ENCODE measurements at regions not wholly inside any gene's neighbourhood (a gene's known extent, or its start where the extent isn't known, plus 50 kb on each side); places are given as distances from the start of the nearest gene placed in this dataset.

GRCh38 chr18:35778850-35779627 is 193.4 kb upstream of the RMP24 start:
- no peaks in the 10 kb centered on the region for H3K9me3 Mint-ChIP-seq
- H3K27ac Mint-ChIP-seq = no peak overlapping the region
- TF ChIP-seq, protein P1, sequence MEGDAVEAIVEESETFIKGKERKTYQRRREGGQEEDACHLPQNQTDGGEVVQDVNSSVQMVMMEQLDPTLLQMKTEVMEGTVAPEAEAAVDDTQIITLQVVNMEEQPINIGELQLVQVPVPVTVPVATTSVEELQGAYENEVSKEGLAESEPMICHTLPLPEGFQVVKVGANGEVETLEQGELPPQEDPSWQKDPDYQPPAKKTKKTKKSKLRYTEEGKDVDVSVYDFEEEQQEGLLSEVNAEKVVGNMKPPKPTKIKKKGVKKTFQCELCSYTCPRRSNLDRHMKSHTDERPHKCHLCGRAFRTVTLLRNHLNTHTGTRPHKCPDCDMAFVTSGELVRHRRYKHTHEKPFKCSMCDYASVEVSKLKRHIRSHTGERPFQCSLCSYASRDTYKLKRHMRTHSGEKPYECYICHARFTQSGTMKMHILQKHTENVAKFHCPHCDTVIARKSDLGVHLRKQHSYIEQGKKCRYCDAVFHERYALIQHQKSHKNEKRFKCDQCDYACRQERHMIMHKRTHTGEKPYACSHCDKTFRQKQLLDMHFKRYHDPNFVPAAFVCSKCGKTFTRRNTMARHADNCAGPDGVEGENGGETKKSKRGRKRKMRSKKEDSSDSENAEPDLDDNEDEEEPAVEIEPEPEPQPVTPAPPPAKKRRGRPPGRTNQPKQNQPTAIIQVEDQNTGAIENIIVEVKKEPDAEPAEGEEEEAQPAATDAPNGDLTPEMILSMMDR (IDR thresholded peaks at IDR 0.05) = no peak
- H3K4me1 Mint-ChIP-seq (ENCODE audit: low read depth) = peaks cover 7% of the 10 kb centered on the region; the same call in 1 of the 2 replicates
- no peak for DNase-seq
- H3K27me3 Mint-ChIP-seq (ENCODE audit: insufficient read depth) = peaks cover 13% of the 10 kb centered on the region
- H3K36me3 Mint-ChIP-seq (ENCODE audit: low read depth) = no peaks in the 10 kb centered on the region
- H3K4me3 Mint-ChIP-seq = no peak overlapping the region

GRCh38 chr18:35780937-35781336 is 191.5 kb upstream of the RMP24 start:
- Mint-ChIP-seq H3K9me3 (no peaks in the 10 kb centered on the region), H3K4me3 (no peak overlapping the region)
- TF ChIP-seq, protein P1 (IDR thresholded peaks at IDR 0.05) = no peak

DNA sequence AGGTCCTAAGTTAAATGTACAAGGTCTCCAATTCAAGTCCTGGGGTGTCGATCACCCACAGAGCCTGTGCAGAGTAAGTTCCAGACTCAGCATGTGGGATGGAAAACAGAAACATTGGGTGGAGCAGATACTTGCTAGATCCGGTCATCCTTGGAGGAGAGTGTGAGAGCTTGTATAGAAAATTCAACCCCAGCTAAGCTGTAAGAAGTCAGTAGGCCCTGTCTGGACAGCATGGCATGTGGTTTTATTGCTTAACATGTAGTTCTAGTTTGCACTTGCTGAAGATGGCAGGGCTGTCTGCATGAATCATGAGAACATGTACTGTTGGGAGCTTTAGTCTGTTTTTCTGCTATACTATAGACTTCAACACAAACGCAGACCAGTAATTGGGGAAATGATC is 189.6 kb upstream of the RMP24 start:
- H3K4me1 Mint-ChIP-seq (ENCODE audit: low read depth) = no peaks in the 10 kb centered on the region
- TF ChIP-seq, protein P1 (IDR thresholded peaks at IDR 0.05) = no peak
- no peak overlapping the region for H3K27ac Mint-ChIP-seq
- H3K36me3 Mint-ChIP-seq (ENCODE audit: low read depth) = no peaks in the 10 kb centered on the region
- no peak for DNase-seq
- peaks cover 17% of the 10 kb centered on the region for H3K27me3 Mint-ChIP-seq (ENCODE audit: insufficient read depth)
- H3K9me3 Mint-ChIP-seq = no peaks in the 10 kb centered on the region
- no peak overlapping the region for H3K4me3 Mint-ChIP-seq

More at GRCh38 chr18:35780937-35781336, 191.5 kb upstream of the RMP24 start:
- H3K27me3 Mint-ChIP-seq (ENCODE audit: insufficient read depth) = peaks cover 14% of the 10 kb centered on the region
- DNase-seq = no peak
- H3K4me1 Mint-ChIP-seq (ENCODE audit: low read depth) = peaks cover 7% of the 10 kb centered on the region; the same call in 1 of the 2 replicates
- no peak overlapping the region for H3K27ac Mint-ChIP-seq
- H3K36me3 Mint-ChIP-seq (ENCODE audit: low read depth) = no peaks in the 10 kb centered on the region

GRCh38 chr18:35786365-35787042 is 186.0 kb upstream of the RMP24 start:
- TF ChIP-seq, protein P1 (IDR thresholded peaks at IDR 0.05) = no peak
- Mint-ChIP-seq H3K9me3 (no peaks in the 10 kb centered on the region), H3K27ac (no peak overlapping the region), H3K27me3 (ENCODE audit: insufficient read depth) (peaks cover 6% of the 10 kb centered on the region), H3K4me1 (ENCODE audit: low read depth) (no peaks in the 10 kb centered on the region), H3K4me3 (no peak overlapping the region), H3K36me3 (ENCODE audit: low read depth) (no peaks in the 10 kb centered on the region)
- no peak for DNase-seq

DNA sequence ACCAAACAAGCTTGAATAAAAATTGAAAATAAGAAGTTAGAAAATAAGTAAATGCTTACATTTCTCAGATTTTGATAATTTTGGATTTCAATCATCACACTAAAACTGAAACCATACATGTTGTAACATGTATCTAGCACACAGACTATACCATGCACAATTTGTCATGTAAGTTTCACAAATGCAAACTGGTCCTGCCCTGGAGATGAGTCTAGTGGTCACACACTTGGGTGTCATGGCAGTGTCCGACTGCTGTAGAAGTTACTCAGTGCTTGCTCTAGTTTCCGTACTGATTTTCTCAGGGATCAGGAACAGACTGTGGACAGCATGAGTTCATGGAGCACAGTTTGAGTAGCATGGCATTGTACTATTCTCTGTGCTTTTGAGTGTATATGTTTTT is 182.9 kb upstream of the RMP24 start:
- no peaks in the 10 kb centered on the region for H3K36me3 Mint-ChIP-seq (ENCODE audit: low read depth)
- no peaks in the 10 kb centered on the region for H3K9me3 Mint-ChIP-seq
- DNase-seq = no peak
- H3K4me1 Mint-ChIP-seq (ENCODE audit: low read depth) = no peaks in the 10 kb centered on the region
- TF ChIP-seq, protein P1 (IDR thresholded peaks at IDR 0.05) = no peak
- no peak overlapping the region for H3K27ac Mint-ChIP-seq
- no peak overlapping the region for H3K4me3 Mint-ChIP-seq
- H3K27me3 Mint-ChIP-seq (ENCODE audit: insufficient read depth) = peaks cover 11% of the 10 kb centered on the region
